Lung (tissue), 11 donors: ENCODE measurements at regions not wholly inside any gene's neighbourhood (a gene's known extent, or its start where the extent isn't known, plus 50 kb on each side); places are given as distances from the start of the nearest gene placed in this dataset.

Experiments
- ATAC-seq: fragments of 200-7000 bp; cut with Tn5 transposase; one replicate; pipeline ENCODE4 v1.9.1; 2020; ENCODE audit warnings: moderate number of reproducible peaks; ENCODE audit not compliant: insufficient read depth, low FRiP score
- DNase-seq, 3 donors: peaks; one replicate each; pipeline ENCODE4 v3.0.0-alpha.2; 2013 to 2017
- H3K27ac ChIP-seq, 2 donors: one replicate each; pipeline ENCODE4 v1.5.1; 2013; ENCODE audit warnings: mild to moderate bottlenecking in 2 of 2, moderate library complexity in 2 of 2, control low read depth in 1 of 2, inconsistent platforms in 1 of 2, low read depth in 1 of 2, low read length in 1 of 2
- H3K27me3 ChIP-seq, 3 donors: one replicate each; pipeline ENCODE4 v1.5.1; 2013; ENCODE audit warnings: low read length in 2 of 3; ENCODE audit not compliant: control insufficient read depth in 3 of 3, insufficient read depth in 3 of 3
- H3K36me3 ChIP-seq, 4 donors: one replicate each; pipeline ENCODE4 v1.5.1; 2013; ENCODE audit warnings: low read length in 4 of 4, mild to moderate bottlenecking in 1 of 4, moderate library complexity in 1 of 4; ENCODE audit not compliant: control insufficient read depth in 4 of 4, insufficient read depth in 4 of 4
- H3K4me1 ChIP-seq, 5 donors: one replicate each; pipeline ENCODE4 v1.5.1; 2013; ENCODE audit warnings: low read length in 5 of 5, mild to moderate bottlenecking in 2 of 5, moderate library complexity in 1 of 5; ENCODE audit not compliant: control insufficient read depth in 5 of 5, insufficient read depth in 5 of 5
- H3K4me3 ChIP-seq: one replicate; pipeline ENCODE4 v1.5.1; 2013; ENCODE audit warnings: mild to moderate bottlenecking, control low read depth, moderate library complexity
- H3K9ac ChIP-seq, 2 donors: one replicate each; pipeline ENCODE4 v1.5.1; 2013; ENCODE audit warnings: low read length in 2 of 2, control low read depth in 1 of 2; ENCODE audit not compliant: insufficient read depth in 1 of 2
- H3K9me3 ChIP-seq, 4 donors: one replicate each; pipeline ENCODE4 v1.5.1; 2013; ENCODE audit warnings: low read length in 3 of 4, mild to moderate bottlenecking in 1 of 4, moderate library complexity in 1 of 4; ENCODE audit not compliant: control insufficient read depth in 4 of 4, insufficient read depth in 3 of 4
- WGBS, 2 donors: extraction: QIAGEN DNeasy Blood & Tissue Kit; methylation state at CpG; one replicate each; pipeline ENCODE4 v1.1.7; 2013; 5-methylcytosine and 5-hydroxymethylcytosine counted together
- TF ChIP-seq, protein P1 (sequence below): IDR thresholded peaks from 2 replicates; pipeline ENCODE4 v1.5.1; 2012; ENCODE audit warnings: mild to moderate bottlenecking; ENCODE audit errors: control extremely low read depth, extremely low read depth
- donor health status: control.
- donor health status: control.
- donor health status: Bipolar disorder and iron deficiency.
- donor health status: healthy.
- donor health status: DM: yes; HTN: yes; CAD: no.

GRCh38 chr5:2575871-2576270 lies 175.6 kb downstream of the IRX2 start:
- TF ChIP-seq, protein P1, sequence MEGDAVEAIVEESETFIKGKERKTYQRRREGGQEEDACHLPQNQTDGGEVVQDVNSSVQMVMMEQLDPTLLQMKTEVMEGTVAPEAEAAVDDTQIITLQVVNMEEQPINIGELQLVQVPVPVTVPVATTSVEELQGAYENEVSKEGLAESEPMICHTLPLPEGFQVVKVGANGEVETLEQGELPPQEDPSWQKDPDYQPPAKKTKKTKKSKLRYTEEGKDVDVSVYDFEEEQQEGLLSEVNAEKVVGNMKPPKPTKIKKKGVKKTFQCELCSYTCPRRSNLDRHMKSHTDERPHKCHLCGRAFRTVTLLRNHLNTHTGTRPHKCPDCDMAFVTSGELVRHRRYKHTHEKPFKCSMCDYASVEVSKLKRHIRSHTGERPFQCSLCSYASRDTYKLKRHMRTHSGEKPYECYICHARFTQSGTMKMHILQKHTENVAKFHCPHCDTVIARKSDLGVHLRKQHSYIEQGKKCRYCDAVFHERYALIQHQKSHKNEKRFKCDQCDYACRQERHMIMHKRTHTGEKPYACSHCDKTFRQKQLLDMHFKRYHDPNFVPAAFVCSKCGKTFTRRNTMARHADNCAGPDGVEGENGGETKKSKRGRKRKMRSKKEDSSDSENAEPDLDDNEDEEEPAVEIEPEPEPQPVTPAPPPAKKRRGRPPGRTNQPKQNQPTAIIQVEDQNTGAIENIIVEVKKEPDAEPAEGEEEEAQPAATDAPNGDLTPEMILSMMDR: no peak
- 68 to 73% methylated on average over 1 of the region's 1 CpG for WGBS, 2 donors
- Histone ChIP-seq H3K4me1 (peaks cover 0 to 4% (median 0%) of the 10 kb centered on the region in 5 donors), H3K9ac (no peak overlapping the region), H3K27ac (no peak overlapping the region), H3K27me3 (peaks cover 0 to 3% (median 0%) of the 10 kb centered on the region in 3 donors), H3K4me3 (no peak overlapping the region), H3K9me3 (no peaks in the 10 kb centered on the region), H3K36me3 (no peaks in the 10 kb centered on the region)
- DNase-seq (no peak), ATAC-seq (no peak)

GRCh38 chr5:2575292-2575691 lies 176.2 kb downstream of the IRX2 start:
- no peak overlapping the region for H3K9ac ChIP-seq
- no peaks in the 10 kb centered on the region for H3K9me3 ChIP-seq
- H3K4me1 ChIP-seq: peaks cover 0 to 4% (median 0%) of the 10 kb centered on the region in 5 donors
- H3K27ac ChIP-seq: no peak overlapping the region
- H3K36me3 ChIP-seq: no peaks in the 10 kb centered on the region
- 23 to 33% methylated on average over 3 of the region's 3 CpGs for WGBS, 2 donors
- no peak for ATAC-seq
- no peak overlapping the region for H3K4me3 ChIP-seq
- no peak for DNase-seq
- TF ChIP-seq, protein P1: no peak
- peaks cover 0 to 3% (median 0%) of the 10 kb centered on the region in 3 donors for H3K27me3 ChIP-seq

- ATAC-seq: no peak
- TF ChIP-seq, protein P1: no peak
- Histone ChIP-seq H3K4me3 (no peak overlapping the region), H3K27me3 (peaks cover 0 to 3% (median 0%) of the 10 kb centered on the region in 3 donors), H3K9me3 (no peaks in the 10 kb centered on the region), H3K36me3 (no peaks in the 10 kb centered on the region), H3K27ac (no peak overlapping the region), H3K9ac (no peak overlapping the region), H3K4me1 (peaks cover 0 to 4% (median 0%) of the 10 kb centered on the region in 5 donors)
- DNase-seq: no peak
- WGBS, 2 donors: 79 to 85% methylated on average over 5 of the region's 5 CpGs
These were observed 177.3 kb downstream of the IRX2 start for GRCh38 chr5:2574155-2574554.

GRCh38 chr5:2570586-2570985 lies 180.9 kb downstream of the IRX2 start:
- ATAC-seq: no peak
- WGBS, 2 donors: 44 to 53% methylated on average over 10 of the region's 10 CpGs
- no peaks in the 10 kb centered on the region for H3K9me3 ChIP-seq
- H3K4me3 ChIP-seq: no peak overlapping the region
- no peaks in the 10 kb centered on the region for H3K36me3 ChIP-seq
- no peaks in the 10 kb centered on the region for H3K27me3 ChIP-seq
- no peak overlapping the region for H3K27ac ChIP-seq
- H3K4me1 ChIP-seq: peaks cover 0 to 4% (median 0%) of the 10 kb centered on the region in 5 donors
- TF ChIP-seq, protein P1: no peak
- no peak for DNase-seq
- no peak overlapping the region for H3K9ac ChIP-seq
